Stimulated activated naive CD8-positive, alpha-beta T cell treated with anti-CD3 and anti-CD28 coated beads, Interleukin-15, amount 100 ng/mL, for 72 hours (primary cell): ENCODE measurements at regions not wholly inside any gene's neighbourhood (a gene's known extent, or its start where the extent isn't known, plus 50 kb on each side); places are given as distances from the start of the nearest gene placed in this dataset.
A peak's percentile ranks its signal among the peaks of the same experiment; 100 is the strongest.
"Not testable (repeated sequence)": the region's sequence is repeated elsewhere in the genome, so short reads cannot be mapped to it uniquely, and the experiment has no call there.

ENCODE experiments used
- ATAC-seq: fragments of 150-1000 bp; cut with Tn5 transposase; 2 replicates; pipeline ENCODE4 v1.10.0; 2021; ENCODE audit warnings: mild to moderate bottlenecking, moderate library complexity
- DNase-seq, 2 donors: peaks; one replicate each; pipeline ENCODE4 v3.0.0; 2021 to 2022
- H3K27ac Mint-ChIP-seq, 2 donors: one replicate each; pipeline ENCODE4 v1.8.0; 2022; ENCODE audit warnings: mild to moderate bottlenecking in 2 of 2, mixed read lengths in 2 of 2, moderate library complexity in 2 of 2
- H3K27me3 Mint-ChIP-seq: one replicate; pipeline ENCODE4 v1.8.0; 2022; ENCODE audit warnings: mixed read lengths
- H3K4me1 Mint-ChIP-seq: one replicate; pipeline ENCODE4 v1.8.0; 2022; ENCODE audit warnings: mild to moderate bottlenecking, mixed read lengths
- H3K4me3 Mint-ChIP-seq, 2 donors: one replicate each; pipeline ENCODE4 v1.8.0; 2022; ENCODE audit warnings: mild to moderate bottlenecking in 2 of 2, mixed read lengths in 2 of 2, moderate library complexity in 1 of 2
- H3K9me3 Mint-ChIP-seq, 2 donors: one replicate each; pipeline ENCODE4 v1.8.0; 2022; ENCODE audit warnings: mixed read lengths in 2 of 2

DNA sequence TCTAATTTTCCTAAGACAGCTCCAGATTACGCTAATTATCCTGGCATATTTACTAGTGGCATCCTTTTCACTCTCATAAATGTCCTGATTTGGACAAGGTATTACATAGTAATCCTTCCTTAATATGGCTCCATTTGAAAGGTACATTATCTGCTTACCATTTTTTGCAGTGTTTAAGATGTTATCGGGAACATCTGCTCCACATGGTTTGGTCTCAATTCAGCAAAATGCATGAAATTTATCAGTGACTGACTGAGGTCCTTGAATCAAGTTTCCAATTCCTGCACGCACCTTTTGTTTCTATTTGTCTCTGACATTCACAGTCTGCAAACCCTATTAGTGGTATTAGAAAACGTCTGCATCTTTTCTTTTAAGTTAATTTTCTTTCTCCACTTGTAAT, 384.1 kb upstream of the KIAA1217 start:
- H3K4me3 Mint-ChIP-seq = no peak overlapping the region
- H3K9me3 Mint-ChIP-seq = no peaks in the 10 kb centered on the region
- ATAC-seq = no peak
- H3K27ac Mint-ChIP-seq = no peak overlapping the region
- H3K27me3 Mint-ChIP-seq = no peaks in the 10 kb centered on the region
- H3K4me1 Mint-ChIP-seq = no peaks in the 10 kb centered on the region
- DNase-seq = no peak

DNA sequence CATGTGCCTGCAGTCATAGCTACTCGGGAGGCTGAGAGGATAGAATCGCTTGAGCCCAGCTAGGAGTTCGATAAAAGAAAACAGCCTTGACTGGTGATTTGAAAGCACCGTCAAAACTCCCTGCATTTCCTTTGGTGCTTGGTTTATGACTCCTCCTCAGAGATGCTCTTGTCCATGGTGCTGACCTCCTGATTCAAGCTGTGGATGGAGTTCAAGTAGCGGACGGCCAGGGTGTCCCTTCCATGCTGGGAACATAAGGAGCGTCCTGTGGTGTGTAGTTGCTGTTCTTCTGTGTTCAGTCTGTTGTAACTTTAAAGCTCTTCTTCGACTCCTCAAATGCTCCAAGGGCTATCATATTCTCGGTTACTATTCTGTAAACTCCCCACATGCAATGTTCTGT, 382.5 kb upstream of the KIAA1217 start:
- ATAC-seq = no peak
- H3K27ac Mint-ChIP-seq = no peak overlapping the region
- no peaks in the 10 kb centered on the region for H3K9me3 Mint-ChIP-seq
- no peak for DNase-seq
- H3K27me3 Mint-ChIP-seq = no peaks in the 10 kb centered on the region
- no peak overlapping the region for H3K4me3 Mint-ChIP-seq
- H3K4me1 Mint-ChIP-seq = no peaks in the 10 kb centered on the region

DNA sequence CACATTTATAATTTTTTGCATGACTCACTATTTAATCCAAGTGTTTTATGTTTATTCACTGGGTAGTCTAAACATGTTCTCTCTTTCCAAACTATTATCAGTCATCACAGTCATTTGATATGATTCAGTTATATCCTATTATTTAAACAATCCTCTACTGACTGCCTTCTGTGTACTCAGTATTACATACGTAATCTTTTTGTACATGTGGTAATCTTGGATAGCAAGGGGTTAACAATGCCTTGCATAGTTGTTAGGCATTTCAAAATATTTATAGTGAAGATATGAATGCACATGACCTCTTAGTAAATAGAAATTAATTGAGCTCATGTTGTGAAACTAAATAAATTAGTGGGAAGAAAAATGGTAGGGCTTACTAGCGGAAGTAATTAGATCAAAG, 379.4 kb upstream of the KIAA1217 start:
- Mint-ChIP-seq H3K4me3 (no peak overlapping the region), H3K9me3 (no peaks in the 10 kb centered on the region), H3K4me1 (no peaks in the 10 kb centered on the region), H3K27me3 (no peaks in the 10 kb centered on the region), H3K27ac (peak overlapping the region in 1 of 2 donors; percentile 36)
- ATAC-seq (no peak), DNase-seq (no peak)

DNA sequence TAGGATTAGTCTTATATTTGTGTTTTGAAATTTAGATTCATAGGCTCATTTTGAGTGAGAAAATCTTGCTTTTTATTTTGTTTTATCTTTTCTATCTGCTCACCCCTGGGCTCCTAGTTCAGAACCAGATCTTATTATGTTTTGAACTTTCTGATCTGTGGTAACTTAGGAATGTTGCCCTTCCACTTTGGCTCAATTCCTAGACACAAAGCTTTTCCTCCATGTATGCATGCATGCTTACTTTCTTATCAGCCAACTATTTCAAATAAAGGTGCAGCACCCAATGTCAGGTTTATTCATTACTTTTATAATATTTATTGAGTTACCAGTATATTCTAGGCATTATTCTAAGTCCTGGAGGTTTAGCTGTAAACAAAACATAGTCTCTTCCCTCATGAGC, 374.8 kb upstream of the KIAA1217 start:
- H3K27ac Mint-ChIP-seq = no peak overlapping the region
- H3K4me3 Mint-ChIP-seq = no peak overlapping the region
- H3K9me3 Mint-ChIP-seq = no peaks in the 10 kb centered on the region
- H3K27me3 Mint-ChIP-seq = no peaks in the 10 kb centered on the region
- DNase-seq (no peak), ATAC-seq (no peak)
- H3K4me1 Mint-ChIP-seq = no peaks in the 10 kb centered on the region

DNA sequence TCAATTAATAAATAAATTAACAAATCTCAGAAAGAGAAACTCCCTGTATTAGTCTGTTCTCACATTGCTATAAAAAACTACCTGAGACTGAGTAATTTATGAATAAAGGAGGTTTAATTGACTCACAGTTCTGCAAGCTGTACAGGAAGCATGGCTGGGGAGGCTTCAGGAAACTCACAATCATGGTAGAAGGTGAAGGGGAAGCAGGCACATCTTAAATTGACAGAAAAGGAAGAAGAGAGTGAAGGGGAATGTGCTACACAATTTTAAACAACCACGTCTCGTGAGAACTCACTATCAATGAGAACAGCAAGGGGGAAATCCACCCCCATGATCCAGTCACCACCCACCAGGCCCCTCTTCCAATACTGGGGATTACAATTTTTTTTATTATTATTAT, 358.3 kb upstream of the KIAA1217 start:
- Mint-ChIP-seq H3K27ac (no peak overlapping the region), H3K27me3 (no peaks in the 10 kb centered on the region), H3K4me3 (no peak overlapping the region), H3K9me3 (peaks cover 12 to 27% of the 10 kb centered on the region in 2 donors), H3K4me1 (no peaks in the 10 kb centered on the region)
- DNase-seq (no peak), ATAC-seq (no peak)

DNA sequence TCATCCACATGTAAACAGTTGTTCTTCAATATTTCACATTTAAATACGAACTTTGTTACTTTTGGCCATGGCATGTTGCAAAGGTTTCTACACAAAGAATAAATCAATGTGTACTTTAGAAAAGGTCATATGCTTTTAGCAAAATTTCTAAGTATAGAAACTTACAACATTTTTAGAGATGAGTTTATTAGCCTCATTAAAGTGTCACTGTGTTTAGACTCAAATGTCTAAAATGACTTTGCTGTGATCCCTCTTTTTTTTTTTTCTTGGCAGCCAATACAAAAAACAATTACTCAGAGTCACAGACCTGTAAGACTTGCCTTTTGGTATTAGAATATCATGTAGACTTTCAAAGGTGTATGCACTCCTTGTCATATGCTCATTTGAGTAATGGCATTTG, 349.3 kb upstream of the KIAA1217 start:
- H3K4me1 Mint-ChIP-seq = no peaks in the 10 kb centered on the region
- no peak overlapping the region for H3K27ac Mint-ChIP-seq
- H3K4me3 Mint-ChIP-seq = no peak overlapping the region
- peaks cover 6% of the 10 kb centered on the region for H3K27me3 Mint-ChIP-seq
- DNase-seq (no peak), ATAC-seq (no peak)
- peaks cover 0 to 6% of the 10 kb centered on the region in 2 donors for H3K9me3 Mint-ChIP-seq

DNA sequence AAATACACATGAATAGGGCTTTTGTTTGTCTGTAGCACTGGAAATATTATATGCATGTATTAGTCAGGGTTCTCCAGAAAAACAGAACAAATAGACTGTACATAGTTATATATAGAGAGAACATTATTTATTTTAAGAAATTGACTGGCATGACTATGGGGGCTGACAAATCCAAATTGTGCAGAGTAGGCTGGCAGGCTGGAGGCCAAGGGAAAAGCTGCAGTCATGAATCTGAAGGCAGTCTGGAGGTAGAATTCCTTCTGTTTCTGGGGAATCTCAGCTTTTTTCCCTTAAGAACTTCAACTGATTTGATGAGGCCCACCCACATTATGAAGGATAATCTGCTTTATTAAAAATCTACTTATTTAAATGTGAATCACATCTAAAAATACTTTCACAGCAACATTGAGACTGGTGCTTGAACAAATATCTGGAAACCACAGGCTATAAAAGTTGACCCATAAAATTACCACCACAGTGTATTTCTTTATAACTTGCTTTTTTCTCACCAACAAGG, 344.2 kb upstream of the KIAA1217 start:
- no peaks in the 10 kb centered on the region for H3K9me3 Mint-ChIP-seq
- no peak overlapping the region for H3K4me3 Mint-ChIP-seq
- H3K4me1 Mint-ChIP-seq = no peaks in the 10 kb centered on the region
- ATAC-seq (no peak), DNase-seq (no peak)
- no peaks in the 10 kb centered on the region for H3K27me3 Mint-ChIP-seq
- no peak overlapping the region for H3K27ac Mint-ChIP-seq

DNA sequence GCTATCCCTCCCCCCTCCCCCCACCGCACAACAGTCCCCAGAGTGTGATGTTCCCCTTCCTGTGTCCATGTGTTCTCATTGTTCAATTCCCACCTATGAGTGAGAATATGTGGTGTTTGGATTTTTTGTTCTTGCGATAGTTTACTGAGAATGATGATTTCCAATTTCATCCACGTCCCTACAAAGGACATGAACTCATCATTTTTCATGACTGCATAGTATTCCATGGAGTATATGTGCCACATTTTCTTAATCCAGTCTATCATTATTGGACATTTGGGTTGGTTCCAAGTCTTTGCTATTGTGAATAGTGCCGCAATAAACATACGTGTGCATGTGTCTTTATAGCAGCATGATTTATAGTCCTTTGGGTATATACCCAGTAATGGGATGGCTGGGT, 342.0 kb upstream of the KIAA1217 start:
- H3K27ac Mint-ChIP-seq, DNase-seq, H3K27me3 Mint-ChIP-seq, ATAC-seq, H3K4me1 Mint-ChIP-seq, H3K9me3 Mint-ChIP-seq, H3K4me3 Mint-ChIP-seq: not testable (repeated sequence)

DNA sequence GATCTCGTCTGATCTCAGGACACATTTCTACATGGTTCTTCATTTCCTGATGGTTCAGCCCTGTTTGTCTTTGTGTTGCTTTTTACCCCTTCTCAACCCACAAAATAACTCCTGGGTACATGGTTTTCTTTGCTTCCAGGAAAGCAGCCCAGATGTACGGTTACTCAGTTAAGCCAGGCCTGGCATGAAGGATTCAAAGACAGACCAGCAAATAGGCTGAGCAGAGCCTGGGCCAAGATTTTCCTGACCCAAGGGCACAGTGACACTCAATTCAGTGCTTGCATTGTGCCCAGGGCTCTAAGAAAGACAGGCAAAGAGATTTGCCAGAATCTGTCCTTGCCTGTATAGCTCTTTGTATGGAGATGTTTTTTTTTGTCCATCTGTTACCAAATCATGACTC, 340.8 kb upstream of the KIAA1217 start:
- H3K27ac Mint-ChIP-seq = no peak overlapping the region
- H3K4me3 Mint-ChIP-seq = no peak overlapping the region
- H3K4me1 Mint-ChIP-seq = no peaks in the 10 kb centered on the region
- no peak for ATAC-seq
- peaks cover 0 to 4% of the 10 kb centered on the region in 2 donors for H3K9me3 Mint-ChIP-seq
- DNase-seq = no peak
- peaks cover 8% of the 10 kb centered on the region for H3K27me3 Mint-ChIP-seq

DNA sequence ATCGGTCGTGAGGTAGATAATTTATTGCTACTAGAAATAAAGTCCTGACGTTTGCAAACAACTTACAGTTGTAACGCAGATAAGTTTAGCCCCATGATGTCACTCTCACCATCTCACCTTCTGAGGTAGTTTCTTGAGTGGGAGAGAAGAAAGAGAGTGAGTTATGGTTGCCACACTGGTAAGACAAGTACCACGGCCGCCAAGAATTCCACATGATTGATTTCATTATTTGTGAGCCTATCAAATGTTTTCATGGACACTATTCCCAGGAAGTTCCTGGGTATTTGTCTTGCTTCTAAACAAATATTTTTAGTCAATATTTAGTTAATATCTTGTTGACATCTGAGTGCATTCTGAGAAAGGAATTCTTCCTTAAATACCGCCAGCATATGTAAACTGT, 339.4 kb upstream of the KIAA1217 start:
- Mint-ChIP-seq H3K4me1 (no peaks in the 10 kb centered on the region), H3K27ac (no peak overlapping the region), H3K4me3 (no peak overlapping the region), H3K27me3 (peaks cover 8% of the 10 kb centered on the region), H3K9me3 (peaks cover 0 to 8% of the 10 kb centered on the region in 2 donors)
- ATAC-seq = no peak
- DNase-seq = no peak

DNA sequence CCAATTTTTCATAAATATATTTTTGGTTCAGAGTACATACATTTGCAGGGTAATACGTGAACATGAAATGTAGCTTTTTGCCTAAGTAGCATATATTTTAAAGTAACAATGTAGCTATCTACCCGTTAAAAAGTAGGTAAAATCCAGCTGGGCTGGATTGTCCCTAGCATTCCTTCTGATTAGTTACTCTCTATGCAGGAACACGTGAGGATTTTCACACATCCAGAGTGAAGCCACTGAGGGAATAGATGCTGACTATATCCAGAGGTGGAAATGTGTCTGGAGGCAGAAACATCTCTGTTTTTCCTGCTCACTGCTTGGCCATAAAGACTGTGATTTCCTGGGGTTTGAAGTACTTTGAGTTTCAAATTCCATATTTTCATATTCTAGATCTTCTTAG, 338.9 kb upstream of the KIAA1217 start:
- DNase-seq = no peak
- H3K4me3 Mint-ChIP-seq = no peak overlapping the region
- ATAC-seq = no peak
- H3K27ac Mint-ChIP-seq = no peak overlapping the region
- H3K27me3 Mint-ChIP-seq = peaks cover 8% of the 10 kb centered on the region
- no peaks in the 10 kb centered on the region for H3K4me1 Mint-ChIP-seq
- H3K9me3 Mint-ChIP-seq = peaks cover 0 to 8% of the 10 kb centered on the region in 2 donors

DNA sequence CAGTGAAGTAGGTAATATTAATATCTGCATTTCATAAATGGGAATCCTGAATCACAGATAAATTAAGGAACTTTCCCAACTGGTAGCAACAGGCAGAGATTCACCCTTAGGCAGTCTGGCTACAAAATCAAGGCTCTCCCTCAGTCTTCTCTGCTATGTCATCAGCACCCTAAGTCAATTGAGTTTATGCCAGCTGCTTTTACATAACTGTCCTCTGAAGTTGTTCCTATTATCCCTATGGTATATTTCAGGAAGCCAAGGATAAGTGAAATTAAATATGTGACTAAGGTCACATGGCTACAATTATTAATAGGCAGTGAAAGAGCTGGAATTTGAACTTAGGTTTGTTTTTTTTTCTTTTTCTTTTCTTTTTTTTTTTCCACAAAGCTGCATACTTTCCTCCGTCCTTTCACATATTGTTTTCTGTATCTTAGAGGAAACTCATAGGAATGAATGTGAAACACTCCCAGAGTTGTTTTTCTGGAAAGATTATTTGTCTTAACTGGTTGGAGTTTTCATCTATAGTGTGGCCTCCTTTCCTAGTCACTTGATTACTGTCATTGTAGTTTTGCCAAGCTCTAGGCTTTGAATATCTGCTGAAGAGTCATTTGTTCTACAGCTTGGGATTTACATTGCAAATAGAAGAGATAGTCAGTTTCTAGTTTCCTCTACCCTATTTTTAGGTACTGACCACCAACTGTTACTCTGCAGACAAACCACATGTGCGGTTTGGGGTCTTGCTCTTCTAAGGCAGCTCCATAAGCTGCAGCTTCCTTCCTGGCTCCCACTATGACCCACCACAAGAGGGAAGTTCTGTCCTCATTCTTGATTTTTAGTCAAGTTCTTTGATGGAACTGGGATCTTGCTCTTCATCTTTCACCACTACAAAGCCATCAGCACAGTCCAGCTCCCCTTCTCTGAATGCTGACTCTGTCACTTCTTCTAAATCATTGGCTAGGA, 338.0 kb upstream of the KIAA1217 start:
- no peaks in the 10 kb centered on the region for H3K4me1 Mint-ChIP-seq
- peaks cover 8% of the 10 kb centered on the region for H3K27me3 Mint-ChIP-seq
- no peak overlapping the region for H3K27ac Mint-ChIP-seq
- H3K4me3 Mint-ChIP-seq = no peak overlapping the region
- no peak for ATAC-seq
- DNase-seq = no peak
- H3K9me3 Mint-ChIP-seq = peaks cover 0 to 8% of the 10 kb centered on the region in 2 donors

DNA sequence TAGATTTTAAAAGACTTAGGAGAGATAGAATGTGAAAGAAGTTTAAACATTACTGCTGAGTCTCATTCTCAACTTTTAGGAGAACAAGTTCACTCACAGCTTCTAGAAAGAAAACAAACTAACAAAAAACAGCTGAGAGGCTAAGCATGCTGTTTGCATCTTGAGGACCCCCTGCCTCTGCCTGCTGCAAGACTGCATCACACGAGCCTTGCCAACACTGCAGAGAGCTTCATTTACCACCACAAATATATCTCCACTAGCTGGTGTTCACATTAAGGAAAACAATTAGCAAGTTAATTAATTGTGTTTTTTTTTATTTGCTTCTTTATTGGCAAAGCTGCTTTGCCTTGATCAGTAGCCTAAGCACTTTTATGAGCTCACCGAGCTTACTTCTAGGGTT, 336.6 kb upstream of the KIAA1217 start:
- H3K27me3 Mint-ChIP-seq = peaks cover 8% of the 10 kb centered on the region
- ATAC-seq (no peak), DNase-seq (no peak)
- H3K4me1 Mint-ChIP-seq = no peaks in the 10 kb centered on the region
- H3K9me3 Mint-ChIP-seq = peaks cover 0 to 8% of the 10 kb centered on the region in 2 donors
- H3K4me3 Mint-ChIP-seq = no peak overlapping the region
- H3K27ac Mint-ChIP-seq = no peak overlapping the region

DNA sequence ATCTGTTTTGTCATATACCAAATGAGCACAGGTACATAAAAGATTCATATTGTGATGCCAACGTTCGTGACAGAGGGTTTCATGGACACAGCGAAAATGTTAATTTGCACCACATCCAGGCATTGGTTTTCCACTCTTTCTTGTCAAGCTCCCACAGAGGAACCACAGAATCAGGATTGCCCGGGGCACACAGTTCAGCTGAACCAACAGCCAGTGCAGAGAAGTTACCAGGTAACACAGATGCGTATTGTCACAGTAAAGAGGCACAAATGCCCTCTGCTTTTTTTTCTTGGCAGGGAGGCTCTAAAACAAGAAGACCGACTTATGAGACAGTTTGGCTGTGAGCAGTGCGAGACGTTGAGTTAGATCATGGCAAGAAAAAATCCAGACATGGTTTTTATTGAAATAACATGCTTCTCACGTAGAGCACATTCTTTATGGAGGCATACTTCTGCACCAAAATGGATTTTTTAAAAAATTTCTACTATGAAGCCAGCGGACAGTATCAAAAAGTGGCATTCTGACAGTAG, 331.1 kb upstream of the KIAA1217 start:
- Mint-ChIP-seq H3K4me1 (no peaks in the 10 kb centered on the region), H3K27ac (no peak overlapping the region), H3K4me3 (no peak overlapping the region), H3K27me3 (no peaks in the 10 kb centered on the region), H3K9me3 (peaks cover 0 to 4% of the 10 kb centered on the region in 2 donors)
- ATAC-seq (no peak), DNase-seq (no peak)

DNA sequence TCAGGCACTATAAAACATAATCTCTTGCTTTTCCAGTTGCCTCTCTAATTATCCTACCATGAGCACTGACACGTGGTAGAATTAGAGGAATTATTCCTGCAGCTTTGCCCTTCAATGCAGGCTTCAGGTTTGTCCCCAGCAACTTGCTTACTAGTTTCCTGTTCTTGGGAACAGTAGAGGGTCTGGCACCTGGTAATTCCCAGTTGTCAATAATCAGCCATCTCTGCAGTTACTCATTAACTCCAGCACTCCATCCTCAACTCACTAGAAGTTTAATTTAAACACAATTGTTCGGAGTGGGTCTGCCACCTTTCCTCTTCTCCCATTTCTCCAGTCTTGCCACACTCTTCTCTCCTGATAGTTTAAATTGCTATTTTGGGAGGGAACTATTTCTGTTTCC, 324.3 kb upstream of the KIAA1217 start:
- Mint-ChIP-seq H3K4me1 (no peaks in the 10 kb centered on the region), H3K4me3 (no peak overlapping the region), H3K27ac (no peak overlapping the region), H3K27me3 (no peaks in the 10 kb centered on the region), H3K9me3 (no peaks in the 10 kb centered on the region)
- DNase-seq = no peak
- no peak for ATAC-seq

DNA sequence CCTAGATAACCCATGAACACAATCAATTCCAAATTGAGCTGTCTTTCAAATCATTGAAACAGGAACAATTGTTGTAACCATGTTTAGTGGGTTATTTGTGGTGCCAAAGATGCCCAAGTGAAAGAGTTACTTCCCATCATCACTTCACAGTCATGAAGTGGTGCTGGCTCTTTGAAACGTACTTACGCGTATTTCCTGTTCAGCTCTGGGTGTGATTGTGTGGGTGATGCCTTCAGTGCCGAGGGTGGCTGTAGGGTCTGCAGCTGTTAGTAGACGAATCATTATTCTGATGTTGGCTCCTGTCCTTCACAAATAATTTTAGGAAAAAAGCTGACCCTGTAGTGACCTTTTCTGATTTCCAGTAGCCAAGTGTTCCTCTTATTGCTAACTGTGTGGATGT, 323.1 kb upstream of the KIAA1217 start:
- ATAC-seq (no peak), DNase-seq (no peak)
- Mint-ChIP-seq H3K27ac (no peak overlapping the region), H3K9me3 (no peaks in the 10 kb centered on the region), H3K4me3 (no peak overlapping the region), H3K4me1 (no peaks in the 10 kb centered on the region), H3K27me3 (no peaks in the 10 kb centered on the region)
